ENCODE measurements at regions not wholly inside any gene's neighbourhood (a gene's known extent, or its start where the extent isn't known, plus 50 kb on each side); places are given as distances from the start of the nearest gene placed in this dataset.

DNA sequence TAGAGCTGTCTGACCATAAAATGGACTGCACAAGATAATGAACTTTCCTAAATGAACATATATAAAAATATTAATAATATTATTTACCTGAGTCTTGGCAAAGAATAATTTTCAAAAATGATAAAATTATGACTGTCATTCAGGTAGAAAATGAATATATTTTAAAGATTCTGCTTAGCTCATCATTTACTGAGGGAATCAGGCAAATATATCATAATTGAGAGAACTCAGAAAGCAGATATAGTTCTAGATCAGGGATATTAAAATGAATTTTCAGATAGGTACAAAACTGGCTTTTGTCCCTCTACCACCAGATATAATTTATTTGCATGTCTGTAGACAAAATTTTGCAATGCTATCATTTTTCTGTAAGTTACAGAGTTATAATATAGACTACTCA, 86.1 kb upstream of the CPM start:
- H3K4me1 ChIP-seq (ENCODE audit: insufficient read depth), result no peaks in the 10 kb centered on the region
- no peak overlapping the region for H3K4me3 ChIP-seq (ENCODE audit: low read depth, low read length)
- DNase-seq (ENCODE audit: extremely low spot score), result no peak
- H3K27ac ChIP-seq (ENCODE audit: low read depth), result no peak overlapping the region
- no peaks in the 10 kb centered on the region for H3K36me3 ChIP-seq (ENCODE audit: insufficient read depth)

DNA sequence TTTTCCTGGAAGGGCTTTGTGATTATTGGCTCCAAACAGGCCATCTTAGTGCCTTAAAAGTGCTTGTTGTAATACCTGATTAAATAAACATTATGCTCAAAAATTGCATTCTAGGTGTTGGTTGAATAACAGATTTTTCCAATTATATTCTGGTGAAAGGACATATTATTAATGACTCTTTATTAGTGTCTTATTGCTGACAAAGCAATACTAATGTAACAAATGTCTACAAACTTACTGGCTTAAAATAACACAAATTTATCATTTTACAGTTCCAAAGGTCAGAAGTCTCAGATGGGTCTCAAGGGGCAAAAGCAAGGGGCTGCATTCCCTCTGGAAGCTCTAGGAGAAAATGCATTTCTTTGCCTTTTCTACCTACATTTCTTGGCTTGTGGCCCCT, 86.9 kb upstream of the CPM start:
- no peak for DNase-seq (ENCODE audit: extremely low spot score)
- H3K27ac ChIP-seq (ENCODE audit: low read depth), result no peak overlapping the region
- H3K4me3 ChIP-seq (ENCODE audit: low read depth, low read length), result no peak overlapping the region
- no peaks in the 10 kb centered on the region for H3K4me1 ChIP-seq (ENCODE audit: insufficient read depth)
- no peaks in the 10 kb centered on the region for H3K36me3 ChIP-seq (ENCODE audit: insufficient read depth)

DNA sequence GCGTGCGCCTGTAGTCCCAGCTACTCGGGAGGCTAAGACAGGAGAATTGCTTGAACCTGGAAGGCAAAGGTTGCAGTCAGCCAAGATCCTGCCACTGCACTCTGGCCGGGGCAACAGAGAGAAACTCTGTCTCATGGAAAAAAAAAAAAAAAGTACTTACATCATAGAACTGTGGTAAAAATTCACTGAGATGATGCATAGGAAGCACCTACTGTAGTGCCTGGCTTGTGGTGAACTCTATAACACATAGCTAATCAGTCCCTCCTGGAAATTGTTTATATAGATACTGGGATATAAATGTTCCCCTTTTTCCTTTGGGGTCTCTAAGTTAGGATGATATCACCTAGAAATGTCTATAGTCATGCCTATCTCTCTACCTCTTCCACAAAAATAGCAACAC, 89.7 kb upstream of the CPM start:
- Histone ChIP-seq H3K4me1 (ENCODE audit: insufficient read depth) (no peaks in the 10 kb centered on the region), H3K36me3 (ENCODE audit: insufficient read depth) (no peaks in the 10 kb centered on the region), H3K4me3 (ENCODE audit: low read depth, low read length) (no peak overlapping the region), H3K27ac (ENCODE audit: low read depth) (no peak overlapping the region)
- WGBS, result 93% methylated on average over 4 of the region's 4 CpGs
- no peak for DNase-seq (ENCODE audit: extremely low spot score)

DNA sequence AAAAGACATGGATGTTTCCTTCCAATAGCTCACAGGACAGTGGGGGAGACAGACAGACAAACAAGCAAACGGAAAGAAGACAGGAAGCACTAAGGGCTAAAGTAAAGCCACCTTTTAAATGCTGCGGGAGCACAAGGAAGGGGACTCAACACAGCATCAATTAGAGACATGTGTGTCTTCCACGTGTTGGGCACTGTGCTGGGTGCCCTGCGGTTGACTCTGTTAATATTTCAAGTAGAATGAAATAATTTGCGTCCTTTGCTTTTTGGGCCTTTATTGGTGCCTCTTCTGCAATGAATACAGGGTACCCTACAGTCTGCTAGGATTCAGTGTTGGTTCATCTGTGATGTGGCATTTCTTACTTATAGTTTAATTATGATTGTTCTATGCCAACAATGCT, 90.9 kb upstream of the CPM start:
- Histone ChIP-seq H3K4me1 (ENCODE audit: insufficient read depth) (no peaks in the 10 kb centered on the region), H3K4me3 (ENCODE audit: low read depth, low read length) (no peak overlapping the region), H3K27ac (ENCODE audit: low read depth) (no peak overlapping the region), H3K36me3 (ENCODE audit: insufficient read depth) (no peaks in the 10 kb centered on the region)
- no peak for DNase-seq (ENCODE audit: extremely low spot score)
- WGBS, result 73% methylated on average over 5 of the region's 5 CpGs

DNA sequence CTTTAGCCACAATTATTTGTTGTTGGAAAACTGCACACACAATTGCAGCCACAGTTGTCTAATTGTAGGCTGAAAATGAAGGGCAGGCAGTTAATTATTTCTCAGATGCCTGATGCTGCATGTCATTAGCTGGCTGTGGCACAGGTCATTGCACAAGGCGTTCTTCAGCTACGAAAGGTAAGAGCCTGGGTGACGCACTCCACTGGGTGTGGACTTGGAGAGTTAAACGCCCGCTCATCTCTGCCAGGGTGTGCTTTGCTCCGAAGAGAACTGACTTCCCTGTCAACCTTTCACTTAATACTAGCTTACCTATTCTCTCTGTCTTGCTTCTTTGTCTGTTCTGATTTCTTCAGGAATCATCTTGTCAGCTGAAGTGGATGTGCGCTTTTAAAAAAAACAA, 91.4 kb upstream of the CPM start:
- Histone ChIP-seq H3K4me3 (ENCODE audit: low read depth, low read length) (no peak overlapping the region), H3K4me1 (ENCODE audit: insufficient read depth) (no peaks in the 10 kb centered on the region), H3K36me3 (ENCODE audit: insufficient read depth) (no peaks in the 10 kb centered on the region), H3K27ac (ENCODE audit: low read depth) (no peak overlapping the region)
- DNase-seq (ENCODE audit: extremely low spot score), result no peak
- 84% methylated on average over 7 of the region's 7 CpGs for WGBS

DNA sequence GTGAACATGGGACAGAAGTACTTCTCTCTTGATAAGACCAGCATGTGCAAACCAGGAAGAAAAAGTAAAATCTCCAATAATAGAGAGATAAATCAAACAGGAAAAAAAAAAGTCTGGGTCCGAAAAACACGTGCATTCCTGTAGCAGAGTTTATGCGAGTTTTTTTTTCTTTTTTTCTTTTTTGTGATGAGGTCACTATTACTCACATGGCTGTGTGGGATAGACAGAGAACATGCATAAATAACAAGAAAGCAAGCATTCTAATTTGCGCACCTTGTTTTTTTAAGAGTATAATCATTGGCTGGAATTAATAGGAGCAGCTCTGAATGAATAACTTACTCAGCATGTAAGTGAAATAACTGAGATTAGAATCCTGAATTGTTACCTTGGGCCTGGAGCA, 91.9 kb upstream of the CPM start:
- H3K27ac ChIP-seq (ENCODE audit: low read depth), result no peak overlapping the region
- no peak for DNase-seq (ENCODE audit: extremely low spot score)
- H3K4me3 ChIP-seq (ENCODE audit: low read depth, low read length), result no peak overlapping the region
- WGBS, result 77% methylated on average over 4 of the region's 4 CpGs
- no peaks in the 10 kb centered on the region for H3K36me3 ChIP-seq (ENCODE audit: insufficient read depth)
- no peaks in the 10 kb centered on the region for H3K4me1 ChIP-seq (ENCODE audit: insufficient read depth)

DNA sequence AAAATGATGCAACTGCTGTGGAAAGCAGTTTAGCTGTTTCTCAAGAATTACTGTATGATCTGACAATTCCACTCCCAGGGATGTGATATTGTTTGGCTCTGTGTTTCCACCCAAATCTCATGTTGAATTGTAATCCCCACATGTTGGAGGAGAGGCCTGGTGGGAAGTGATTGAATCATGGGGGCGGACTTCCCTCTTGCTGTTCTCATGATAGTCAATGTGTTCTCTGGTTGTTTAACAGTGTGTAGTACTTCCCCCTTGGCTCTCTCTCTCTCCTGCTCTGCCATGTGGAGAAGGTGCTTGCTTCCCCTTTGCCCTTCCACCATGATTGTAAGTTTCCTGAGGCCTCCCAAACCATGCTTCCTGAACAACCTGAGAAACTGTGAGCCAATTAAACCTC, 93.4 kb upstream of the CPM start:
- WGBS, result 84% methylated on average over 1 of the region's 1 CpG
- no peaks in the 10 kb centered on the region for H3K4me1 ChIP-seq (ENCODE audit: insufficient read depth)
- no peak for DNase-seq (ENCODE audit: extremely low spot score)
- H3K36me3 ChIP-seq (ENCODE audit: insufficient read depth), result no peaks in the 10 kb centered on the region
- H3K4me3 ChIP-seq (ENCODE audit: low read depth, low read length), result no peak overlapping the region
- H3K27ac ChIP-seq (ENCODE audit: low read depth), result no peak overlapping the region

DNA sequence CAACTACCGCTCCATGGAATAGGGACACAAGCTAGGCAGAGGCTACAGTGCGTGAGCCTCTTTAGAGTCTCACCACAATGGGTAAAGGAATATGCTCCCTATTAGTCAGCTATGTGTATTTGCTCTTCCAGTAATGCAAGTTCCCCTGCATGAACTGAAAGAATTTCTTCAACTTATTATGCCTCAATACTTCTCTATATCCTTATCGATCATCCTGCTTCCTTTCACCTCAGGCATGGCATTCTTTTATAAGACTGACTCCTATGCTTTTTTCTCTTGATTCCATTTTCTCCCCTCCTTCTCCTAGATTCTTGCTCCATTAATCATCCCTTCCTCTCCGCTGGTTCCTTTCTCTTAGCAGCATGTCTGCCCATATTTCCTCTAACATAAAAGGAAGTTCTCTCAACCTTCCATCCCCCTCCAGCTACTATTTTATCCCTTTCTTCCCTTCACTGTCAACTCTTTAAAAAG, 94.5 kb upstream of the CPM start:
- H3K4me3 ChIP-seq (ENCODE audit: low read depth, low read length), result no peak overlapping the region
- 69% methylated on average over 4 of the region's 4 CpGs for WGBS
- H3K36me3 ChIP-seq (ENCODE audit: insufficient read depth), result no peaks in the 10 kb centered on the region
- H3K27ac ChIP-seq (ENCODE audit: low read depth), result no peak overlapping the region
- no peaks in the 10 kb centered on the region for H3K4me1 ChIP-seq (ENCODE audit: insufficient read depth)
- DNase-seq (ENCODE audit: extremely low spot score), result no peak

DNA sequence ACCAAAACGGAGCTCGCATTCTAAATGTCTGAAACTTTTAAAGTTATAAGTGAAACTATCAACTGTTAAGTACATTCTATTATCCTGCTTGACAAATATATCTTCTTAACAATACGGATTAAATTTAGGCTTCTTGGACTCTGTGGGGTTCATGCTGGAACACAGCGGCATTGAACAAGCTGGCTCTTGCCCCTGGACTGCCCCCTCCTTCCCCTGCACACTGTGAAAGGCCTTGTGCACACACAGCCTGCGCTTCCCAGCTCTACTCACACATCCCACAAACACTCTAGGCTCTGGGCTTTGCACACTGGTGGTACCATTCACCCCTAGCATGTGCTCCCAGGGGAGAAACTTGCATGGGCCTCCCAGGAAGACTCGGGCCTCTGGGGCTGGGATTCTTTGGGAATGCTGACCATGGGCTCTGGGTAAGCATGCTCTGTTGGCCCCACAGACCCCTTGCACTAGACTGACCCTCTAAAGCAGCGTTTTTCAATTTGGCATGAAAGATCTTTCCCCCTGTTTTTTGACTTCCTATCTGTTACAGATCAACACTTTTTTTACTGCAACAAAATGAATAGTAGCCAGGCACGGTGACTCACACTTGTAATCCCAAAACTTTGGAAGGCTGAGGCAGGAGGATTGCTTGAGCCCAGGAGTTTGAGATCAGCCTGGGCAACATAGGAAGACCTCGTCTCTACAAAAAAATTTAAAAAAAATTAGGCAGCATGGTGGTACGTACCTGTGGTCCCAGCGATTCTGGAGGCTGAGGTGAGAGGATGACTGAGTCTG, 96.2 kb upstream of the CPM start:
- 74% methylated on average over 11 of the region's 11 CpGs for WGBS
- no peak overlapping the region for H3K4me3 ChIP-seq (ENCODE audit: low read depth, low read length)
- H3K4me1 ChIP-seq (ENCODE audit: insufficient read depth), result no peaks in the 10 kb centered on the region
- no peak for DNase-seq (ENCODE audit: extremely low spot score)
- H3K27ac ChIP-seq (ENCODE audit: low read depth), result no peak overlapping the region
- no peaks in the 10 kb centered on the region for H3K36me3 ChIP-seq (ENCODE audit: insufficient read depth)

DNA sequence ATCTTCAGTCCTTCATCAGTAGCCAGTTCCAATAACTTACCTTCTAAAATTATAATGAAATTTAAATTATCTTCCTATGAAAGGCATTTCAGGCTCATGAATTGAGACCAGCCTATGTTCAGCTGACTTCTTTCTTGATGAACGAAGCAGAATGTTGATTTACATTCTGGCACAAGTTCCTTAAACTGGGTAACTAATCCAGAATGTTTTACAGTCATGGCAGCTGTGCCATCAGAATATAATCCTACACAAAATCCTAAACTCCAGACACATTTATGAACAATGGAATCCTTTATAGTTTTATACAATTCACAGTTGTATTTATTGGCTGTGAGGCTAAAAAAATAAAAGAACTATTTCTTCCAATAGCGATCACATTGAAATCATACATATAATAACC, 97.3 kb upstream of the CPM start:
- 84% methylated on average over 2 of the region's 2 CpGs for WGBS
- no peaks in the 10 kb centered on the region for H3K4me1 ChIP-seq (ENCODE audit: insufficient read depth)
- H3K36me3 ChIP-seq (ENCODE audit: insufficient read depth), result no peaks in the 10 kb centered on the region
- no peak overlapping the region for H3K27ac ChIP-seq (ENCODE audit: low read depth)
- DNase-seq (ENCODE audit: extremely low spot score), result no peak
- no peak overlapping the region for H3K4me3 ChIP-seq (ENCODE audit: low read depth, low read length)

DNA sequence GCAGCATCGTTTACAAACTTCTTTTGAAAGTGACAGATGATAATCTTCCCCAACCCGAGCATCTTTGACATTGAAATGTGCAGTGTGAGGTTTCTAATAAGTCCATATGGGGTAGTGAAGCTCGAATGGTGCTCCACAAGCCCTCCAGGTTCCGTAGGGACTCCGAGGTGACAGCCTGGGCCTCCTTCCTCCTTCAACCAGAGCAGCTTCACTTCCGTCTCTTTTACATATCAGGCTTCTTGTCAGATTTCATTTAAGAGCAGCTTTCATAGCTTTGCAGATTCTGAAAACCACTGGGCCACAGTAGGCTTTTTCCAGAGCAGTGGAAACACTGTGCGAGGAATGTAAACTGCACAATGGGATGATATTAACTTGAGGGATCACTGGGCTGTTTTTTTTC, 103.6 kb upstream of the CPM start:
- Histone ChIP-seq H3K27ac (ENCODE audit: low read depth) (no peak overlapping the region), H3K36me3 (ENCODE audit: insufficient read depth) (no peaks in the 10 kb centered on the region), H3K4me3 (ENCODE audit: low read depth, low read length) (no peak overlapping the region), H3K4me1 (ENCODE audit: insufficient read depth) (no peaks in the 10 kb centered on the region)
- no peak for DNase-seq (ENCODE audit: extremely low spot score)
- 83% methylated on average over 7 of the region's 7 CpGs for WGBS

DNA sequence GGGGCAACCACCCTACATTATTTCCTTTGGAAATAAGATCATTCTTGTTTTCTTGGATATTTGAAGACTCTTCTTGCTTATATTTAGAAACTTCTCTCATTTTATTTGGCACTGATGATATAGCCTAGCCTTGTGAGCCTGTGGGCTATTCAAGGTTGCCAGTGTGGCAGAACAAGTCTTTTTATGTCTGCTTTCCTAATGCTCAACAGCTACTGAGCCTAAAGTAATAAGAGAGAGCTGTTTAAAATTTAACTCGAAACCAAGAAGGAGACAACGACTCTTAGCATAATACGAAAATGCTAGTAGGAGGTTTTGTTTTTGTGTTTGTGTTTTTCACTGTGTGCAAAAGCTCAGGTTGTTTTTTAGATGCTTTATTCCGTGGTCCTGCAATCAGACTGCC, 104.0 kb upstream of the CPM start:
- no peaks in the 10 kb centered on the region for H3K4me1 ChIP-seq (ENCODE audit: insufficient read depth)
- H3K36me3 ChIP-seq (ENCODE audit: insufficient read depth), result no peaks in the 10 kb centered on the region
- 82% methylated on average over 4 of the region's 4 CpGs for WGBS
- DNase-seq (ENCODE audit: extremely low spot score), result no peak
- no peak overlapping the region for H3K27ac ChIP-seq (ENCODE audit: low read depth)
- H3K4me3 ChIP-seq (ENCODE audit: low read depth, low read length), result no peak overlapping the region

DNA sequence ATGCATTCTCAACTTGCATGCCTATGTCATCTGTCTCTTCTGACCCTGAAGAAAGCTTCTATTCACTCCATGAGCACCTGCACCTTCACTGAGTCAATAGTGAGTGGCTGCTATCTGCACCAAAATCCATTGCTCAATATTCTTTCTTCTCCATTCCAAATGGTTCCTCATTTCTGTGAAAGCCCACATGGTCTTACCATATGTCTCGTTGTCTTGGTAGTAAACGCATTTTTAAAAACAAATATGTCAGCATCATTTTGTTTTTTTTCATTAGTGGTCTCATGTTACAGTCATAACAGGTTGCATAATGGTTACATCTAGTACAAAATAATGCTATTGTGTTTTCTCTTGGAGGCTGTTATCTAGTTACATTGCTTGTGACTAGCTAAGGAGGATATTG, 106.9 kb upstream of the CPM start:
- Histone ChIP-seq H3K27ac (ENCODE audit: low read depth) (no peak overlapping the region), H3K4me1 (ENCODE audit: insufficient read depth) (no peaks in the 10 kb centered on the region), H3K36me3 (ENCODE audit: insufficient read depth) (no peaks in the 10 kb centered on the region), H3K4me3 (ENCODE audit: low read depth, low read length) (no peak overlapping the region)
- DNase-seq (ENCODE audit: extremely low spot score), result no peak
- 80% methylated on average over 2 of the region's 2 CpGs for WGBS

DNA sequence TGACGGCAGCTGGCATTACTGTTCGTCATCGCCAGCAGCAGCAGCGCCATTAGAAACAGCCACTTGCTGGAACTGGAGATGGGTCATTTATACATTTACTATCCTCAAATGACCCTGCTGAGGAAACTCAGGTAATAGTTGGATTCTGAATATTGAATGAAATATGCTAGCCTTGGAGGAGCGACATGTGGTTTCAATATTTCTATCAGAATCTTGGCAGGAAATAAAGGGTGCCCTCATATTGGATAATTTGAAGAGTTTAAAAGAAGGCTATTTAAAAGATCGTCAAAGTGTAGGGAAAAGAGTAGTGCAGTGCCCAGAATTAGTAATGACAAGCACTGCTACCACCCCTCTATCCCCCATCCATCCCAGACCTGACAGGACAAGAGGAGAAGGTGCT, 109.6 kb upstream of the CPM start:
- Histone ChIP-seq H3K36me3 (ENCODE audit: insufficient read depth) (no peaks in the 10 kb centered on the region), H3K27ac (ENCODE audit: low read depth) (no peak overlapping the region), H3K4me3 (ENCODE audit: low read depth, low read length) (no peak overlapping the region), H3K4me1 (ENCODE audit: insufficient read depth) (no peaks in the 10 kb centered on the region)
- WGBS, result 98% methylated on average over 6 of the region's 6 CpGs
- DNase-seq (ENCODE audit: extremely low spot score), result no peak

DNA sequence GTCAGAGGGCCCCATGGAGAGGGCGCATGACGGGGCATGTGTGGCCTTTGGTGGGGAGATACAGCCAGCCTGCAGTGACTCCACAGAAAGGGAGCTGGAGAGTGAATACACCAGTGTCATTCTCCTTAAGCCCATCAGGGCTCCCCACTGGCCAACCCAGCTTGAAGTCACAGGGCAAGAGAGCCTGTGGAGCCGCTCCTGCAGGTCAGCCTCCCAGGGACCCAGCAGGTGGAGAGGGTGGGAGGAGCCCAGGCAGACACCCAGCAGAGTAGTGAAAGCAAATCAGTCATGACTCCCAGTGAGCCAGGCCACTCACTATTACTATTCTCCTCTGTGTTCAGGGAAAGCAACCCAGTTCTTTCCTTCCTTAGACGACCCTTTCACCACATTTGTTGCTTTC, 110.0 kb upstream of the CPM start:
- H3K36me3 ChIP-seq (ENCODE audit: insufficient read depth), result no peaks in the 10 kb centered on the region
- 84% methylated on average over 4 of the region's 4 CpGs for WGBS
- H3K4me3 ChIP-seq (ENCODE audit: low read depth, low read length), result no peak overlapping the region
- no peaks in the 10 kb centered on the region for H3K4me1 ChIP-seq (ENCODE audit: insufficient read depth)
- no peak for DNase-seq (ENCODE audit: extremely low spot score)
- H3K27ac ChIP-seq (ENCODE audit: low read depth), result no peak overlapping the region

All from urinary bladder (tissue), 3 donors.